ENCODE measurements at regions not wholly inside any gene's neighbourhood (a gene's known extent, or its start where the extent isn't known, plus 50 kb on each side); places are given as distances from the start of the nearest gene placed in this dataset.

DNA sequence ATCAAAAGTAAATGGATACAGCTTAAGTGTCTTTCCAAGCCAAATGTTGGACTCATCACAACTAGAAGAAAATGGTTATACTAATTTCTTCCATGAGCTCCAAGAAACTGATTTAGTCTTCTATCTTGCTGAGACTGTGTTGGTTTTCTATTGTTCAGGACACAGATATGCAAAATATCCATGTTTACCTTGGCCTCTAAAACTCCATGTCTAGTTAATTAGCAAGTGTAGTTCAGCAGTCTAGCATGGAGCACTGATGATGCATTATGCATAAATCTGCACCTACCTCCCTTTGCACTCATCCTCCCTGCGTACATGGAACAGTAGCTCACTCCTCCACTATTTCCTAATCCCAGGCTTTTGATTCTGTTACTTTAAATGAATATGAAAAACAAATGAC is 731.4 kb upstream of the CHAC2 start:
- TF ChIP-seq, protein P1, sequence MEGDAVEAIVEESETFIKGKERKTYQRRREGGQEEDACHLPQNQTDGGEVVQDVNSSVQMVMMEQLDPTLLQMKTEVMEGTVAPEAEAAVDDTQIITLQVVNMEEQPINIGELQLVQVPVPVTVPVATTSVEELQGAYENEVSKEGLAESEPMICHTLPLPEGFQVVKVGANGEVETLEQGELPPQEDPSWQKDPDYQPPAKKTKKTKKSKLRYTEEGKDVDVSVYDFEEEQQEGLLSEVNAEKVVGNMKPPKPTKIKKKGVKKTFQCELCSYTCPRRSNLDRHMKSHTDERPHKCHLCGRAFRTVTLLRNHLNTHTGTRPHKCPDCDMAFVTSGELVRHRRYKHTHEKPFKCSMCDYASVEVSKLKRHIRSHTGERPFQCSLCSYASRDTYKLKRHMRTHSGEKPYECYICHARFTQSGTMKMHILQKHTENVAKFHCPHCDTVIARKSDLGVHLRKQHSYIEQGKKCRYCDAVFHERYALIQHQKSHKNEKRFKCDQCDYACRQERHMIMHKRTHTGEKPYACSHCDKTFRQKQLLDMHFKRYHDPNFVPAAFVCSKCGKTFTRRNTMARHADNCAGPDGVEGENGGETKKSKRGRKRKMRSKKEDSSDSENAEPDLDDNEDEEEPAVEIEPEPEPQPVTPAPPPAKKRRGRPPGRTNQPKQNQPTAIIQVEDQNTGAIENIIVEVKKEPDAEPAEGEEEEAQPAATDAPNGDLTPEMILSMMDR (conservative IDR thresholded peaks at IDR 0.05; ENCODE audit: low read depth in 2 of 2) = no peak
- TF ChIP-seq CREB1 (CRISPR knock-in tag; IDR thresholded peaks at IDR 0.05; ENCODE audit: low read depth) (no peak), EZH2 (IDR thresholded peaks at IDR 0.05; ENCODE audit: low read depth, unreplicated experiment) (no peak), POLR2AphosphoS5 (IDR thresholded peaks at IDR 0.05; ENCODE audit: low read depth) (no peak), EZH2phosphoT487 (IDR thresholded peaks at IDR 0.05; ENCODE audit: unreplicated experiment) (no peak), ETS1 (IDR thresholded peaks at IDR 0.05) (no peak), JUNB (IDR thresholded peaks at IDR 0.05; ENCODE audit: unreplicated experiment) (no peak), ZNF331 (CRISPR knock-in tag; IDR thresholded peaks at IDR 0.05; ENCODE audit: low read depth) (no peak)
- TF ChIP-seq, protein P2, sequence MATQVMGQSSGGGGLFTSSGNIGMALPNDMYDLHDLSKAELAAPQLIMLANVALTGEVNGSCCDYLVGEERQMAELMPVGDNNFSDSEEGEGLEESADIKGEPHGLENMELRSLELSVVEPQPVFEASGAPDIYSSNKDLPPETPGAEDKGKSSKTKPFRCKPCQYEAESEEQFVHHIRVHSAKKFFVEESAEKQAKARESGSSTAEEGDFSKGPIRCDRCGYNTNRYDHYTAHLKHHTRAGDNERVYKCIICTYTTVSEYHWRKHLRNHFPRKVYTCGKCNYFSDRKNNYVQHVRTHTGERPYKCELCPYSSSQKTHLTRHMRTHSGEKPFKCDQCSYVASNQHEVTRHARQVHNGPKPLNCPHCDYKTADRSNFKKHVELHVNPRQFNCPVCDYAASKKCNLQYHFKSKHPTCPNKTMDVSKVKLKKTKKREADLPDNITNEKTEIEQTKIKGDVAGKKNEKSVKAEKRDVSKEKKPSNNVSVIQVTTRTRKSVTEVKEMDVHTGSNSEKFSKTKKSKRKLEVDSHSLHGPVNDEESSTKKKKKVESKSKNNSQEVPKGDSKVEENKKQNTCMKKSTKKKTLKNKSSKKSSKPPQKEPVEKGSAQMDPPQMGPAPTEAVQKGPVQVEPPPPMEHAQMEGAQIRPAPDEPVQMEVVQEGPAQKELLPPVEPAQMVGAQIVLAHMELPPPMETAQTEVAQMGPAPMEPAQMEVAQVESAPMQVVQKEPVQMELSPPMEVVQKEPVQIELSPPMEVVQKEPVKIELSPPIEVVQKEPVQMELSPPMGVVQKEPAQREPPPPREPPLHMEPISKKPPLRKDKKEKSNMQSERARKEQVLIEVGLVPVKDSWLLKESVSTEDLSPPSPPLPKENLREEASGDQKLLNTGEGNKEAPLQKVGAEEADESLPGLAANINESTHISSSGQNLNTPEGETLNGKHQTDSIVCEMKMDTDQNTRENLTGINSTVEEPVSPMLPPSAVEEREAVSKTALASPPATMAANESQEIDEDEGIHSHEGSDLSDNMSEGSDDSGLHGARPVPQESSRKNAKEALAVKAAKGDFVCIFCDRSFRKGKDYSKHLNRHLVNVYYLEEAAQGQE (IDR thresholded peaks at IDR 0.05; ENCODE audit: unreplicated experiment) = no peak
- TF ChIP-seq, protein P3, sequence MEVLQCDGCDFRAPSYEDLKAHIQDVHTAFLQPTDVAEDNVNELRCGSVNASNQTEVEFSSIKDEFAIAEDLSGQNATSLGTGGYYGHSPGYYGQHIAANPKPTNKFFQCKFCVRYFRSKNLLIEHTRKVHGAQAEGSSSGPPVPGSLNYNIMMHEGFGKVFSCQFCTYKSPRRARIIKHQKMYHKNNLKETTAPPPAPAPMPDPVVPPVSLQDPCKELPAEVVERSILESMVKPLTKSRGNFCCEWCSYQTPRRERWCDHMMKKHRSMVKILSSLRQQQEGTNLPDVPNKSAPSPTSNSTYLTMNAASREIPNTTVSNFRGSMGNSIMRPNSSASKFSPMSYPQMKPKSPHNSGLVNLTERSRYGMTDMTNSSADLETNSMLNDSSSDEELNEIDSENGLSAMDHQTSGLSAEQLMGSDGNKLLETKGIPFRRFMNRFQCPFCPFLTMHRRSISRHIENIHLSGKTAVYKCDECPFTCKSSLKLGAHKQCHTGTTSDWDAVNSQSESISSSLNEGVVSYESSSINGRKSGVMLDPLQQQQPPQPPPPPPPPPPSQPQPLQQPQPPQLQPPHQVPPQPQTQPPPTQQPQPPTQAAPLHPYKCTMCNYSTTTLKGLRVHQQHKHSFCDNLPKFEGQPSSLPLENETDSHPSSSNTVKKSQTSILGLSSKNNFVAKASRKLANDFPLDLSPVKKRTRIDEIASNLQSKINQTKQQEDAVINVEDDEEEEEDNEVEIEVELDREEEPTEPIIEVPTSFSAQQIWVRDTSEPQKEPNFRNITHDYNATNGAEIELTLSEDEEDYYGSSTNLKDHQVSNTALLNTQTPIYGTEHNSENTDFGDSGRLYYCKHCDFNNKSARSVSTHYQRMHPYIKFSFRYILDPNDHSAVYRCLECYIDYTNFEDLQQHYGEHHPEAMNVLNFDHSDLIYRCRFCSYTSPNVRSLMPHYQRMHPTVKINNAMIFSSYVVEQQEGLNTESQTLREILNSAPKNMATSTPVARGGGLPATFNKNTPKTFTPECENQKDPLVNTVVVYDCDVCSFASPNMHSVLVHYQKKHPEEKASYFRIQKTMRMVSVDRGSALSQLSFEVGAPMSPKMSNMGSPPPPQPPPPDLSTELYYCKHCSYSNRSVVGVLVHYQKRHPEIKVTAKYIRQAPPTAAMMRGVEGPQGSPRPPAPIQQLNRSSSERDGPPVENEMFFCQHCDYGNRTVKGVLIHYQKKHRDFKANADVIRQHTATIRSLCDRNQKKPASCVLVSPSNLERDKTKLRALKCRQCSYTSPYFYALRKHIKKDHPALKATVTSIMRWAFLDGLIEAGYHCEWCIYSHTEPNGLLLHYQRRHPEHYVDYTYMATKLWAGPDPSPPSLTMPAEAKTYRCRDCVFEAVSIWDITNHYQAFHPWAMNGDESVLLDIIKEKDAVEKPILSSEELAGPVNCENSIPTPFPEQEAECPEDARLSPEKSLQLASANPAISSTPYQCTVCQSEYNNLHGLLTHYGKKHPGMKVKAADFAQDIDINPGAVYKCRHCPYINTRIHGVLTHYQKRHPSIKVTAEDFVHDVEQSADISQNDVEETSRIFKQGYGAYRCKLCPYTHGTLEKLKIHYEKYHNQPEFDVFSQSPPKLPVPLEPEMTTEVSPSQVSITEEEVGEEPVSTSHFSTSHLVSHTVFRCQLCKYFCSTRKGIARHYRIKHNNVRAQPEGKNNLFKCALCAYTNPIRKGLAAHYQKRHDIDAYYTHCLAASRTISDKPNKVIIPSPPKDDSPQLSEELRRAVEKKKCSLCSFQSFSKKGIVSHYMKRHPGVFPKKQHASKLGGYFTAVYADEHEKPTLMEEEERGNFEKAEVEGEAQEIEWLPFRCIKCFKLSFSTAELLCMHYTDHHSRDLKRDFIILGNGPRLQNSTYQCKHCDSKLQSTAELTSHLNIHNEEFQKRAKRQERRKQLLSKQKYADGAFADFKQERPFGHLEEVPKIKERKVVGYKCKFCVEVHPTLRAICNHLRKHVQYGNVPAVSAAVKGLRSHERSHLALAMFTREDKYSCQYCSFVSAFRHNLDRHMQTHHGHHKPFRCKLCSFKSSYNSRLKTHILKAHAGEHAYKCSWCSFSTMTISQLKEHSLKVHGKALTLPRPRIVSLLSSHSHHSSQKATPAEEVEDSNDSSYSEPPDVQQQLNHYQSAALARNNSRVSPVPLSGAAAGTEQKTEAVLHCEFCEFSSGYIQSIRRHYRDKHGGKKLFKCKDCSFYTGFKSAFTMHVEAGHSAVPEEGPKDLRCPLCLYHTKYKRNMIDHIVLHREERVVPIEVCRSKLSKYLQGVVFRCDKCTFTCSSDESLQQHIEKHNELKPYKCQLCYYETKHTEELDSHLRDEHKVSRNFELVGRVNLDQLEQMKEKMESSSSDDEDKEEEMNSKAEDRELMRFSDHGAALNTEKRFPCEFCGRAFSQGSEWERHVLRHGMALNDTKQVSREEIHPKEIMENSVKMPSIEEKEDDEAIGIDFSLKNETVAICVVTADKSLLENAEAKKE (CRISPR knock-in tag; IDR thresholded peaks at IDR 0.05) = no peak

Measured in GM23338 (cell line).